Nephron progenitor cell (in vitro differentiated cells): ENCODE measurements at regions not wholly inside any gene's neighbourhood (a gene's known extent, or its start where the extent isn't known, plus 50 kb on each side); places are given as distances from the start of the nearest gene placed in this dataset.

ENCODE experiments used
- DNase-seq: peaks from one replicate; pipeline ENCODE4 v3.0.0; 2021
- H3K27ac Mint-ChIP-seq: 2 replicates; pipeline ENCODE4 v1.8.0; 2021; ENCODE audit warnings: mild to moderate bottlenecking, moderate library complexity, mixed read lengths
- H3K27me3 Mint-ChIP-seq: 2 replicates; pipeline ENCODE4 v1.8.0; 2021; ENCODE audit warnings: mild to moderate bottlenecking, low read depth, mixed read lengths; ENCODE audit not compliant: poor library complexity
- H3K36me3 Mint-ChIP-seq: 2 replicates; pipeline ENCODE4 v1.8.0; 2021; ENCODE audit warnings: low read depth, mixed read lengths
- H3K4me1 Mint-ChIP-seq: 2 replicates; pipeline ENCODE4 v1.8.0; 2021; ENCODE audit warnings: mixed read lengths
- H3K4me3 Mint-ChIP-seq: 2 replicates; pipeline ENCODE4 v1.8.0; 2021; ENCODE audit warnings: mild to moderate bottlenecking, moderate library complexity, mixed read lengths
- H3K9me3 Mint-ChIP-seq: 2 replicates; pipeline ENCODE4 v1.8.0; 2021; ENCODE audit warnings: mild to moderate bottlenecking, moderate library complexity, mixed read lengths
- TF ChIP-seq, protein P1 (sequence below): fragments of 200-600 bp; sonication (generic); IDR thresholded peaks from 2 replicates; pipeline ENCODE4 v1.5.0; 2021; ENCODE audit warnings: antibody characterized with exemption

DNA sequence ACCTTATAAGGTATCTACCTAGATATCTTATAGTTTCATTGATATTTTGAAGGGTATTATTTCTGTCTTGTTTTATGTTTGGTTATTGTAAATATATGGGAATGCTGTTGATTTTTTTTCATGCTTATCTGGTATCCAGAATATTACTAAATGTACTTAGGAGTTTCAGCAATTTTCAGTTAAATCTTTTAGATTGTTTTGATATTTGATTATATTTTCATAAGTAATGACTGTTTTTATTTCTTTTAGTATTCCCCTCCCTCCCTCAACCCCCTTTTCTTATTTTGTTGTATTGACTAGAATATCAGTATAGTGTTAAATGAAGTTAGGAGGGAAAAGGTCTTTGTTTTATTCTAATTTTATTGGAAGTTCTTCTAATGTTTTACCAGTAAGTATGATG, 344.4 kb upstream of the PROX1 start:
- H3K4me3 Mint-ChIP-seq: no peak overlapping the region
- no peak for DNase-seq

DNA sequence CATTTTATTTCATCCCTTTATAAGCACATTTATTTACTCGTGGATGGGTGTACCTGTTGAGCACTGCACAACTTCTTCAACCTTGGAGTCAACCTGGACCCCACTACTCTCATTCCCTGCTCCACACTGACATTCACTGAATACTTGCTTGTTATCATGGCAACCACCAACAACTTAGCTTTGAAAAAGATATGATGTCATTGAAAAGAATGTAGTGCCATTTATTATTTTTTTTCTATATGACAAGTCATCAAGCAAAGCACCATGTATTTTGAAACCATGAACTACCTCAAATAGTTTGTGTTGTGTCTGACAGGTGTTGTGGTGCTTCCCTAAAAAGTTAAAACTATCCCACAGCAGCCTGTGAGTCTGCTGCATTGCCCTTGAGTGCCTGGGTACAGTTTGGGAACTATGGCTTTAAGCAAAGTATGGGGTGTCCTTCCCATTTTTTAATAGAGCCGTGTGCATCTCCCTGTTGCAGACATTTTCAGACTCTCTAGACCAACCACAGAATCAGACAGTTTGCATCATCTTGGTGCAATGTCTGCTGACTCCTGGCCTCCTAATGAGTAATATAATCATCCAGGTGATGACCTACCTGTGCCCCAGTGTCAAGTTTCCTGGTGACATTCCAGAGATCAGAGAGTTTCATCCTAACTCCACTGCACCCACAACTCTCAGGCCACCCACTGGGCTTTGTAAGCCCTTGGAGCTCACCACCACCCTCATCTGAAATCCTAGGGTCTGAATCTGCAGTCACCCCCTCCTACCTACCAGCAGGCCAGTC, 339.7 kb upstream of the PROX1 start:
- TF ChIP-seq, protein P1, sequence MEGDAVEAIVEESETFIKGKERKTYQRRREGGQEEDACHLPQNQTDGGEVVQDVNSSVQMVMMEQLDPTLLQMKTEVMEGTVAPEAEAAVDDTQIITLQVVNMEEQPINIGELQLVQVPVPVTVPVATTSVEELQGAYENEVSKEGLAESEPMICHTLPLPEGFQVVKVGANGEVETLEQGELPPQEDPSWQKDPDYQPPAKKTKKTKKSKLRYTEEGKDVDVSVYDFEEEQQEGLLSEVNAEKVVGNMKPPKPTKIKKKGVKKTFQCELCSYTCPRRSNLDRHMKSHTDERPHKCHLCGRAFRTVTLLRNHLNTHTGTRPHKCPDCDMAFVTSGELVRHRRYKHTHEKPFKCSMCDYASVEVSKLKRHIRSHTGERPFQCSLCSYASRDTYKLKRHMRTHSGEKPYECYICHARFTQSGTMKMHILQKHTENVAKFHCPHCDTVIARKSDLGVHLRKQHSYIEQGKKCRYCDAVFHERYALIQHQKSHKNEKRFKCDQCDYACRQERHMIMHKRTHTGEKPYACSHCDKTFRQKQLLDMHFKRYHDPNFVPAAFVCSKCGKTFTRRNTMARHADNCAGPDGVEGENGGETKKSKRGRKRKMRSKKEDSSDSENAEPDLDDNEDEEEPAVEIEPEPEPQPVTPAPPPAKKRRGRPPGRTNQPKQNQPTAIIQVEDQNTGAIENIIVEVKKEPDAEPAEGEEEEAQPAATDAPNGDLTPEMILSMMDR: no peak
- Mint-ChIP-seq H3K4me1 (peaks cover 13% of the 10 kb centered on the region), H3K9me3 (peaks cover 4% of the 10 kb centered on the region), H3K4me3 (no peak overlapping the region), H3K27ac (no peak overlapping the region), H3K27me3 (peaks cover 13% of the 10 kb centered on the region), H3K36me3 (no peaks in the 10 kb centered on the region)
- no peak for DNase-seq

More for the DNA sequence above, 344.4 kb upstream of the PROX1 start:
- Mint-ChIP-seq H3K27ac (no peak overlapping the region), H3K4me1 (no peaks in the 10 kb centered on the region), H3K36me3 (no peaks in the 10 kb centered on the region), H3K9me3 (peaks cover 8% of the 10 kb centered on the region), H3K27me3 (peaks cover 3% of the 10 kb centered on the region)
- TF ChIP-seq, protein P1: no peak

- no peak for DNase-seq
- peaks cover 13% of the 10 kb centered on the region for H3K4me1 Mint-ChIP-seq
- peaks cover 13% of the 10 kb centered on the region for H3K27me3 Mint-ChIP-seq
- H3K36me3 Mint-ChIP-seq: no peaks in the 10 kb centered on the region
- H3K4me3 Mint-ChIP-seq: no peak overlapping the region
- H3K9me3 Mint-ChIP-seq: no peaks in the 10 kb centered on the region
- TF ChIP-seq, protein P1: no peak
- H3K27ac Mint-ChIP-seq: no peak overlapping the region
Observed at GRCh38 chr1:213649373-213649772, 338.4 kb upstream of the PROX1 start.

GRCh38 chr1:213650603-213651002, 337.2 kb upstream of the PROX1 start:
- peak overlapping the region; percentile 36 for H3K27ac Mint-ChIP-seq
- no peak overlapping the region for H3K4me3 Mint-ChIP-seq
- TF ChIP-seq, protein P1: no peak
- H3K9me3 Mint-ChIP-seq: no peaks in the 10 kb centered on the region
- peaks cover 13% of the 10 kb centered on the region for H3K4me1 Mint-ChIP-seq
- peaks cover 13% of the 10 kb centered on the region for H3K27me3 Mint-ChIP-seq
- DNase-seq: no peak
- H3K36me3 Mint-ChIP-seq: no peaks in the 10 kb centered on the region

DNA sequence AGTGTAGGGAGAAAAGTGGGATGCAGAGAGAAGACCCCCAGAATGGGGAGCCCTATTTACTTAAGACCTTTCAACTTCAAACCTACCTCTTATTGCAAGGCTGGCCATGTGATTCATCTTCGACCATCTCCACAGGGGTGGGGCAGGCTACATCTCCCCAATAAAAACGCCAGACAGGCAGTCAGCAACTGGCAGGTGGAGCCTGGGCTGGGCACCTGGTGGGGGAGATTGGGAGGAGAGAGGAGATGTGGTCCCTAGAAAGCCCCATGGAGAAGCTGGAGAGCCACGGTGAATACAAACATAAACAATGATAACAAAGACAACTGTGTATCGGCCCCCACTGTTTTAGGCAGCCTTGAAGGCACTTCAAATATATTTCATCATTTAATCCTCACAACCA, 336.7 kb upstream of the PROX1 start:
- no peak overlapping the region for H3K4me3 Mint-ChIP-seq
- H3K36me3 Mint-ChIP-seq: no peaks in the 10 kb centered on the region
- H3K27me3 Mint-ChIP-seq: peaks cover 13% of the 10 kb centered on the region
- no peak for DNase-seq
- no peak overlapping the region for H3K27ac Mint-ChIP-seq
- no peaks in the 10 kb centered on the region for H3K9me3 Mint-ChIP-seq
- peaks cover 13% of the 10 kb centered on the region for H3K4me1 Mint-ChIP-seq
- TF ChIP-seq, protein P1: no peak

GRCh38 chr1:213652109-213652508, 335.7 kb upstream of the PROX1 start:
- TF ChIP-seq, protein P1: no peak
- no peak for DNase-seq
- Mint-ChIP-seq H3K4me1 (peaks cover 13% of the 10 kb centered on the region), H3K4me3 (no peak overlapping the region), H3K27ac (no peak overlapping the region), H3K9me3 (no peaks in the 10 kb centered on the region), H3K27me3 (peaks cover 9% of the 10 kb centered on the region), H3K36me3 (no peaks in the 10 kb centered on the region)
